NCI-H1105 (cell line): ENCODE measurements at regions not wholly inside any gene's neighbourhood (a gene's known extent, or its start where the extent isn't known, plus 50 kb on each side); places are given as distances from the start of the nearest gene placed in this dataset.

Experiments
- DNase-seq: peaks from one replicate; lab custom pipeline; 2025; lab: John Stamatoyannopoulos, UW

DNA sequence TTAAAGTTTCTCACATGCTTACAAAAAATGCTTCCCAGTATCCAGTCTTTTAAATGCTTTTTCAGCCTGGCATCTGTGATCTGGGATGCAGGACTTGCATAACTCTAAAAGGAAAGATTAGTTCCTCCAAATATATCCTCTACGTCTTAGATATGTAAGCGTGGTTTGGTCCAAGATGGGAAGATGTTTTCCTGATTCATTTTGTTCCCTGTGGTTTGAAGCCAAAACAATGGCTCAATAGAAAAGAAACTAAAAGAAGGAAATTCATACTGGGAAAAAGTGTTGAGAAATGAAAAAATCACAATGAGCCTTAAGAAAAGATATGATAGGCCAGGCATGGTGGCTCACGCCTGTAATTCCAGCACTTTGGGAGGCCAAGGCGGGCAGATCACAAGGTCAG, 1002.8 kb downstream of the NAALADL2 start:
- DNase-seq = no peak
